Breast epithelium (tissue), 4 donors: ENCODE measurements at regions not wholly inside any gene's neighbourhood (a gene's known extent, or its start where the extent isn't known, plus 50 kb on each side); places are given as distances from the start of the nearest gene placed in this dataset.

Source experiments
- DNase-seq, 2 donors: peaks; one replicate each; pipeline ENCODE4 v3.0.0-alpha.2; 2019; ENCODE audit warnings: low spot score in 2 of 2
- H3K27ac ChIP-seq, 2 donors: fragments of 200-600 bp; sonication (generic) in 1 of 2; one replicate each; pipeline ENCODE4 v1.5.1; 2016 to 2019; ENCODE audit warnings: mild to moderate bottlenecking in 1 of 2
- H3K27me3 ChIP-seq, 2 donors: fragments of 200-600 bp; sonication (generic) in 1 of 2; one replicate each; pipeline versions ENCODE4 v1.5.1 to v1.6.0; 2017 to 2019; ENCODE audit warnings: control low read depth in 1 of 2, mild to moderate bottlenecking in 1 of 2
- H3K36me3 ChIP-seq: fragments of 200-600 bp; one replicate; pipeline ENCODE4 v1.5.1; 2019
- H3K4me1 ChIP-seq, 2 donors: fragments of 200-600 bp; sonication (generic); one replicate each; pipeline ENCODE4 v1.5.1; 2016 to 2019; ENCODE audit warnings: control low read depth in 1 of 2
- H3K4me3 ChIP-seq, 3 donors: fragments of 200-600 bp; sonication (generic); 1 replicate in 2 of 3; 2 replicates in 1 of 3; pipeline ENCODE4 v1.5.1; 2016 to 2019; ENCODE audit warnings: mild to moderate bottlenecking in 3 of 3, moderate library complexity in 2 of 3
- H3K9me3 ChIP-seq, 2 donors: fragments of 200-600 bp; sonication (generic) in 1 of 2; one replicate each; pipeline ENCODE4 v1.5.1; 2016 to 2019; ENCODE audit warnings: control low read depth in 1 of 2
- POLR2A ChIP-seq: fragments of 450-650 bp; IDR thresholded peaks from one replicate; pipeline ENCODE4 v1.6.1; 2016; ENCODE audit warnings: antibody characterized with exemption, mild to moderate bottlenecking, moderate library complexity
- POLR2AphosphoS5 ChIP-seq, 3 donors: sonication (generic); formaldehyde crosslinking; IDR thresholded peaks; one replicate each; pipeline ENCODE4 v1.6.1; 2017; ENCODE audit warnings: antibody characterized with exemption in 3 of 3
- intact Hi-C: fragments of 100-400 bp; cut with DNase I; formaldehyde crosslinking; loops from one replicate; pipeline ENCODE4 v1.15.1; 2023; ENCODE audit warnings: low total_unique reads
- TF ChIP-seq, protein P1 (sequence below), 3 donors: fragments of 450-650 bp; IDR thresholded peaks; one replicate each; pipeline ENCODE4 v1.5.1; 2016 to 2017; ENCODE audit warnings: antibody characterized with exemption in 3 of 3, mild to moderate bottlenecking in 3 of 3, moderate library complexity in 3 of 3

GRCh38 chr6:169960521-169960885 lies 209.1 kb downstream of the ERMARD start:
- H3K36me3 ChIP-seq = no peaks in the 10 kb centered on the region
- H3K27ac ChIP-seq = no peak overlapping the region
- peaks cover 0 to 18% of the 10 kb centered on the region in 2 donors for H3K27me3 ChIP-seq
- no peak overlapping the region for H3K4me3 ChIP-seq
- TF ChIP-seq, protein P1, sequence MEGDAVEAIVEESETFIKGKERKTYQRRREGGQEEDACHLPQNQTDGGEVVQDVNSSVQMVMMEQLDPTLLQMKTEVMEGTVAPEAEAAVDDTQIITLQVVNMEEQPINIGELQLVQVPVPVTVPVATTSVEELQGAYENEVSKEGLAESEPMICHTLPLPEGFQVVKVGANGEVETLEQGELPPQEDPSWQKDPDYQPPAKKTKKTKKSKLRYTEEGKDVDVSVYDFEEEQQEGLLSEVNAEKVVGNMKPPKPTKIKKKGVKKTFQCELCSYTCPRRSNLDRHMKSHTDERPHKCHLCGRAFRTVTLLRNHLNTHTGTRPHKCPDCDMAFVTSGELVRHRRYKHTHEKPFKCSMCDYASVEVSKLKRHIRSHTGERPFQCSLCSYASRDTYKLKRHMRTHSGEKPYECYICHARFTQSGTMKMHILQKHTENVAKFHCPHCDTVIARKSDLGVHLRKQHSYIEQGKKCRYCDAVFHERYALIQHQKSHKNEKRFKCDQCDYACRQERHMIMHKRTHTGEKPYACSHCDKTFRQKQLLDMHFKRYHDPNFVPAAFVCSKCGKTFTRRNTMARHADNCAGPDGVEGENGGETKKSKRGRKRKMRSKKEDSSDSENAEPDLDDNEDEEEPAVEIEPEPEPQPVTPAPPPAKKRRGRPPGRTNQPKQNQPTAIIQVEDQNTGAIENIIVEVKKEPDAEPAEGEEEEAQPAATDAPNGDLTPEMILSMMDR (IDR thresholded peaks at IDR 0.05) = no peak
- TF ChIP-seq POLR2A (no peak), POLR2AphosphoS5 (IDR thresholded peaks at IDR 0.05) (no peak)
- DNase-seq = peak; percentile 9 to 24
- intact Hi-C loops = no loop called here
- H3K4me1 ChIP-seq = no peaks in the 10 kb centered on the region
- no peaks in the 10 kb centered on the region for H3K9me3 ChIP-seq

DNA sequence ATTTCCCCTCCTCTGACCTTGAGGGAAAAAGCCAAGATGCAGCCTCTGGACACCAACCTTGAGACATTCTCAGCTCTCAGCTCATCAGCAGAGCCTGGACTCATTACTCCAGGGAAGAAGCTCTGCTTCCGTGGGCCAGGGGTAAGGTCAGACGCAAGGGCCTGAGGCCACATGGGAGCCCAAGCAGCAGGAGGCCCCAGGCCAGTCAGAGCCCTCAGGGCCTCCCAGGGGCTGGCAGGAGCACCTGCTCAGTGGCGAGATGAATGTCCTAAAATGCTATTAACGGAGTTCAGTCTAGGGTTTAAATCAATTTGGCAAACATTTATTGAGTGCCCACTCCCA lies 208.6 kb downstream of the ERMARD start:
- intact Hi-C loops = no loop called here
- Histone ChIP-seq H3K27me3 (peaks cover 0 to 18% of the 10 kb centered on the region in 2 donors), H3K27ac (no peak overlapping the region), H3K4me3 (no peak overlapping the region), H3K36me3 (no peaks in the 10 kb centered on the region), H3K9me3 (no peaks in the 10 kb centered on the region), H3K4me1 (no peaks in the 10 kb centered on the region)
- TF ChIP-seq, protein P1 (IDR thresholded peaks at IDR 0.05) = no peak
- TF ChIP-seq POLR2AphosphoS5 (IDR thresholded peaks at IDR 0.05) (no peak), POLR2A (no peak)
- DNase-seq = peak; percentile 14

GRCh38 chr6:169959136-169960002 lies 207.9 kb downstream of the ERMARD start:
- no peaks in the 10 kb centered on the region for H3K9me3 ChIP-seq
- H3K27me3 ChIP-seq = peaks cover 0 to 18% of the 10 kb centered on the region in 2 donors
- no peak overlapping the region for H3K27ac ChIP-seq
- TF ChIP-seq, protein P1 (IDR thresholded peaks at IDR 0.05) = no peak
- no peak for TF ChIP-seq POLR2A
- no peak for TF ChIP-seq POLR2AphosphoS5 (IDR thresholded peaks at IDR 0.05)
- no peaks in the 10 kb centered on the region for H3K4me1 ChIP-seq
- H3K4me3 ChIP-seq = no peak overlapping the region
- intact Hi-C loops = no loop called here
- DNase-seq = peak; percentile 18 to 52
- no peaks in the 10 kb centered on the region for H3K36me3 ChIP-seq

DNA sequence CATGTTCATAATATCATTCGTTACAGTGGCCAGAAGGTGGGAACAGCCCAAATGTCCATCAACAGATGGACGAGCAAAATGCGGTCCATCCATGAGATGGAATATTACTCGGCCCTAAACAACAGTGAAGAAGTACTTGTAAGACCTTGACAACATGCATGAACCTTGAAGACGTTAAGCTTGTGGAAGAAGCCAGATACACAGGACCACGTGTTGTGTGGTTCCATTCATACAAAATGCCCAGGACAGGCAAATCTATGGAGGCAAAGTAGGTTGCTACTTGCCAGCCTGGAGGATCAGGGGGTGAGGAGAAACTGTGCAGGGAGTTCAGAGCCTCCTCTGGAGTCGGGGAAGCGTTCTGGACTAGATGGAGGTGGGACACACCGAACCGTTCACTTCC lies 207.1 kb downstream of the ERMARD start:
- Histone ChIP-seq H3K27me3 (peaks cover 0 to 18% of the 10 kb centered on the region in 2 donors), H3K27ac (no peak overlapping the region), H3K4me1 (no peaks in the 10 kb centered on the region), H3K4me3 (no peak overlapping the region), H3K9me3 (no peaks in the 10 kb centered on the region), H3K36me3 (no peaks in the 10 kb centered on the region)
- no peak for DNase-seq
- intact Hi-C loops = no loop called here
- TF ChIP-seq, protein P1 (IDR thresholded peaks at IDR 0.05) = no peak
- TF ChIP-seq POLR2AphosphoS5 (IDR thresholded peaks at IDR 0.05) (no peak), POLR2A (no peak)

DNA sequence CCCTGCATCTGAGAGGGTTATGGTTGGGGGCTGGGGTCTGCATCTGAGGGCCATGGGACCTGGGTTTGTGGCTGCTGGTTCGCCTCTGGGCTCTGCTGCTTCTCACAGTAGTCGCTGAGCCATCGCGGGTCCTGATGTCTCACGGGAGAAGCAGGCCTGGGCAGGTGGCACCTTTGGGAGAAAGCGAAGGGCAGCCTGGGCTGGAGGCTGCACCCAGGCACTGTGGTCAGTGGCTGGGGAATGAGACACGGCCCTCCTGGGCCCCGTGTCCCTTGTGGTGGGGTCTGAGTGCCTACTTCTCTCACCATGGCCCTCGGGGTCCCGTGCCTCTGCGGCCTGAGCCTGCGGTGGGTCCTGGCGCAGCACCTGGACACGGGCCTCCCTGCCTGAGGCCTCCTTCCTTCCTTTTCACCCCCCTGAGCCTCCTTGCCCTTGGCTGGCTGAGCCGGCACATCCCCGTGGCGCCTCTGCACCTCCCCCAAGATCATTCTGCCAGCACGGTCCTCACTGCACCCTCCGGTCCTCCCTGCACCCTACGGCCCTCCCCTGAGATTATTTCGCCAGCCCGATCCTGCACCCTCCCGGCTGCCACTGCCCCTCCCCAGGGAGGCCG lies 206.0 kb downstream of the ERMARD start:
- TF ChIP-seq, protein P1 (IDR thresholded peaks at IDR 0.05) = no peak
- TF ChIP-seq POLR2A = no peak
- no peak for TF ChIP-seq POLR2AphosphoS5 (IDR thresholded peaks at IDR 0.05)
- Histone ChIP-seq H3K27ac (no peak overlapping the region), H3K9me3 (no peaks in the 10 kb centered on the region), H3K4me3 (no peak overlapping the region), H3K27me3 (peaks cover 0 to 18% of the 10 kb centered on the region in 2 donors), H3K4me1 (no peaks in the 10 kb centered on the region), H3K36me3 (no peaks in the 10 kb centered on the region)
- DNase-seq = peak in 1 of 2 donors; percentile 10
- intact Hi-C loops = no loop called here
